ENCODE measurements at regions not wholly inside any gene's neighbourhood (a gene's known extent, or its start where the extent isn't known, plus 50 kb on each side); places are given as distances from the start of the nearest gene placed in this dataset.
A peak's percentile ranks its signal among the peaks of the same experiment; 100 is the strongest.

- Histone ChIP-seq H3K27ac (ENCODE audit: low read length) (no peak overlapping the region), H3K27me3 (ENCODE audit: insufficient read depth, low read depth, low read length) (no peaks in the 10 kb centered on the region), H3F3A (ENCODE audit: insufficient read depth, low read length, poor library complexity, severe bottlenecking) (no peaks in the 10 kb centered on the region), H4K20me1 (ENCODE audit: insufficient read depth) (no peaks in the 10 kb centered on the region), H3K4me2 (ENCODE audit: low read length) (no peak overlapping the region), H3K9me3 (ENCODE audit: low read length) (no peaks in the 10 kb centered on the region), H2AFZ (ENCODE audit: low read depth, low read length) (no peak overlapping the region), H3K9me2 (ENCODE audit: insufficient read depth, low read length) (no peaks in the 10 kb centered on the region), H3K4me3 (ENCODE audit: low read length) (no peak overlapping the region), H3K36me3 (ENCODE audit: insufficient read depth, low read length) (no peaks in the 10 kb centered on the region), H3K79me2 (replicated peaks; ENCODE audit: insufficient read depth, low read length) (no peaks in the 10 kb centered on the region), H3K9ac (ENCODE audit: low read length) (no peak overlapping the region)
- TF ChIP-seq CTCF (IDR thresholded peaks at IDR 0.05; ENCODE audit: poor library complexity, severe bottlenecking) (no peak), EP300 (conservative IDR thresholded peaks at IDR 0.05; ENCODE audit: poor library complexity, severe bottlenecking) (peak; percentile 90), EZH2 (IDR thresholded peaks at IDR 0.05; ENCODE audit: borderline replicate concordance, insufficient read depth, low read length, poor library complexity, severe bottlenecking) (no peak), REST (IDR thresholded peaks at IDR 0.05; ENCODE audit: borderline replicate concordance) (peak; percentile 54), MXI1 (conservative IDR thresholded peaks at IDR 0.05; ENCODE audit: poor library complexity, severe bottlenecking) (no peak), RAD21 (conservative IDR thresholded peaks at IDR 0.05) (no peak), POLR2AphosphoS5 (IDR thresholded peaks at IDR 0.05) (peak; percentile 67), TAF1 (IDR thresholded peaks at IDR 0.05; ENCODE audit: low read depth) (no peak), SMC3 (conservative IDR thresholded peaks at IDR 0.05; ENCODE audit: poor library complexity) (no peak)
Observed at GRCh38 chr13:42422681-42423080, 150.7 kb downstream of the AKAP11 start.

GRCh38 chr13:42424182-42424581, 149.8 kb upstream of the TNFSF11 start:
- Histone ChIP-seq H3K79me2 (replicated peaks; ENCODE audit: insufficient read depth, low read length) (no peaks in the 10 kb centered on the region), H3K36me3 (ENCODE audit: insufficient read depth, low read length) (no peaks in the 10 kb centered on the region), H3K4me3 (ENCODE audit: low read length) (no peak overlapping the region), H3K9me3 (ENCODE audit: low read length) (no peaks in the 10 kb centered on the region), H3K9me2 (ENCODE audit: insufficient read depth, low read length) (no peaks in the 10 kb centered on the region), H3K27me3 (ENCODE audit: insufficient read depth, low read depth, low read length) (no peaks in the 10 kb centered on the region), H3K9ac (ENCODE audit: low read length) (no peak overlapping the region), H3K4me2 (ENCODE audit: low read length) (no peak overlapping the region), H2AFZ (ENCODE audit: low read depth, low read length) (no peak overlapping the region), H4K20me1 (ENCODE audit: insufficient read depth) (no peaks in the 10 kb centered on the region), H3K27ac (ENCODE audit: low read length) (no peak overlapping the region), H3F3A (ENCODE audit: insufficient read depth, low read length, poor library complexity, severe bottlenecking) (no peaks in the 10 kb centered on the region)
- TF ChIP-seq RAD21 (conservative IDR thresholded peaks at IDR 0.05) (no peak), TAF1 (IDR thresholded peaks at IDR 0.05; ENCODE audit: low read depth) (no peak), SMC3 (conservative IDR thresholded peaks at IDR 0.05; ENCODE audit: poor library complexity) (no peak), CTCF (IDR thresholded peaks at IDR 0.05; ENCODE audit: poor library complexity, severe bottlenecking) (no peak), EZH2 (IDR thresholded peaks at IDR 0.05; ENCODE audit: borderline replicate concordance, insufficient read depth, low read length, poor library complexity, severe bottlenecking) (no peak), REST (IDR thresholded peaks at IDR 0.05; ENCODE audit: borderline replicate concordance) (no peak), POLR2AphosphoS5 (IDR thresholded peaks at IDR 0.05) (no peak), EP300 (conservative IDR thresholded peaks at IDR 0.05; ENCODE audit: poor library complexity, severe bottlenecking) (no peak), MXI1 (conservative IDR thresholded peaks at IDR 0.05; ENCODE audit: poor library complexity, severe bottlenecking) (no peak)

Measured in neural cell (in vitro differentiated cells).